Smooth muscle cell (in vitro differentiated cells): ENCODE measurements at regions not wholly inside any gene's neighbourhood (a gene's known extent, or its start where the extent isn't known, plus 50 kb on each side); places are given as distances from the start of the nearest gene placed in this dataset.

ENCODE experiments used
- DNase-seq: peaks from one replicate; lab custom pipeline; 2025; ENCODE audit not compliant: unreplicated experiment; lab: John Stamatoyannopoulos, UW
- H2AFZ ChIP-seq: fragments of 200-600 bp; sonication (generic); 2 replicates; pipeline ENCODE4 v1.6.0; 2016; ENCODE audit warnings: antibody characterized with exemption, low read depth, mild to moderate bottlenecking
- H3F3A ChIP-seq: fragments of 200-600 bp; sonication (generic); 2 replicates; pipeline ENCODE4 v1.6.0; 2017; ENCODE audit warnings: antibody characterized with exemption, low read depth
- H3K27ac ChIP-seq: fragments of 200-600 bp; sonication (generic); 2 replicates; pipeline ENCODE4 v1.5.1; 2016; ENCODE audit warnings: low read depth, mild to moderate bottlenecking
- H3K27me3 ChIP-seq: fragments of 200-600 bp; sonication (generic); 2 replicates; pipeline ENCODE4 v1.6.1; 2016; ENCODE audit warnings: low read depth, mild to moderate bottlenecking
- H3K36me3 ChIP-seq: fragments of 200-600 bp; sonication (generic); 2 replicates; pipeline ENCODE4 v1.5.1; 2016; ENCODE audit warnings: low read depth
- H3K4me1 ChIP-seq: fragments of 200-600 bp; sonication (generic); 2 replicates; pipeline ENCODE4 v1.5.1; 2016; ENCODE audit warnings: low read depth
- H3K4me2 ChIP-seq: fragments of 200-600 bp; sonication (generic); 2 replicates; pipeline ENCODE4 v1.6.0; 2016; ENCODE audit warnings: mild to moderate bottlenecking
- H3K4me3 ChIP-seq: fragments of 200-600 bp; sonication (generic); 2 replicates; pipeline ENCODE4 v1.5.1; 2016; ENCODE audit warnings: mild to moderate bottlenecking
- H3K79me2 ChIP-seq: fragments of 200-600 bp; sonication (generic); 2 replicates; pipeline ENCODE4 v1.6.0; 2016; ENCODE audit warnings: low read depth, mild to moderate bottlenecking
- H3K9ac ChIP-seq: fragments of 200-600 bp; sonication (generic); 2 replicates; pipeline ENCODE4 v1.6.0; 2016; ENCODE audit warnings: low read depth
- H3K9me3 ChIP-seq: fragments of 200-600 bp; sonication (generic); replicated peaks from 2 replicates; pipeline ENCODE4 v1.5.1; 2016; ENCODE audit warnings: low read depth
- H4K20me1 ChIP-seq: fragments of 200-600 bp; sonication (generic); 2 replicates; pipeline ENCODE4 v1.6.0; 2016; ENCODE audit warnings: low read depth
- CTCF ChIP-seq: fragments of 200-600 bp; sonication (generic); IDR thresholded peaks from 2 replicates; pipeline ENCODE4 v1.5.1; 2017; ENCODE audit warnings: borderline replicate concordance, mild to moderate bottlenecking, antibody characterized with exemption; ENCODE audit not compliant: insufficient read depth, poor library complexity, severe bottlenecking
- WGBS: methylation state at CpG from one replicate; pipeline ENCODE4 v1.1.7; 2016; ENCODE audit warnings: low lambda C conversion rate; 5-methylcytosine and 5-hydroxymethylcytosine counted together

DNA sequence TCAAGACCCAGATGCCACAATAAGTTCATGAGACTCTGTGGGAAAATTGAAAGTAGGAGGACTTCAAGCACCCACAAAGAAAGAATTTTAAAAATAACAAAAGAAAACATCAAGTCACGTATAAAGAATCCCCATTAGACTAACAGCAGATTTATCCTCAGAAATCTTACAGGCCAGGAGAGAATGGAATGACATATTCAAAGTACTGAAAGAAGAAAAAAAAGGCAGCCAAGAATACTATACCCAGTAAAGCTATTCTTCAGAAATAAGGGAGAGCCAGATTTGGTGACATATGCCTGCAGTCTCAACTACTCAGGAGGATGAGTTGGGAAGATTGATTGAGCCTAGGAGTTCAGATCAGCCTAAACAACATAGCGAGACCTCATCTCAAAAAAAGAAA lies 84.3 kb upstream of the CD53 start:
- DNase-seq = no peak
- Histone ChIP-seq H2AFZ (no peak overlapping the region), H3K79me2 (no peaks in the 10 kb centered on the region), H3K4me3 (no peak overlapping the region), H3K36me3 (no peaks in the 10 kb centered on the region), H4K20me1 (no peaks in the 10 kb centered on the region), H3K4me1 (no peaks in the 10 kb centered on the region), H3K27me3 (peaks cover 33% of the 10 kb centered on the region), H3K4me2 (no peak overlapping the region), H3K9ac (no peak overlapping the region), H3K9me3 (no peaks in the 10 kb centered on the region), H3F3A (no peaks in the 10 kb centered on the region), H3K27ac (no peak overlapping the region)
- TF ChIP-seq CTCF = no peak
- 90% methylated on average over 2 of the region's 2 CpGs for WGBS

DNA sequence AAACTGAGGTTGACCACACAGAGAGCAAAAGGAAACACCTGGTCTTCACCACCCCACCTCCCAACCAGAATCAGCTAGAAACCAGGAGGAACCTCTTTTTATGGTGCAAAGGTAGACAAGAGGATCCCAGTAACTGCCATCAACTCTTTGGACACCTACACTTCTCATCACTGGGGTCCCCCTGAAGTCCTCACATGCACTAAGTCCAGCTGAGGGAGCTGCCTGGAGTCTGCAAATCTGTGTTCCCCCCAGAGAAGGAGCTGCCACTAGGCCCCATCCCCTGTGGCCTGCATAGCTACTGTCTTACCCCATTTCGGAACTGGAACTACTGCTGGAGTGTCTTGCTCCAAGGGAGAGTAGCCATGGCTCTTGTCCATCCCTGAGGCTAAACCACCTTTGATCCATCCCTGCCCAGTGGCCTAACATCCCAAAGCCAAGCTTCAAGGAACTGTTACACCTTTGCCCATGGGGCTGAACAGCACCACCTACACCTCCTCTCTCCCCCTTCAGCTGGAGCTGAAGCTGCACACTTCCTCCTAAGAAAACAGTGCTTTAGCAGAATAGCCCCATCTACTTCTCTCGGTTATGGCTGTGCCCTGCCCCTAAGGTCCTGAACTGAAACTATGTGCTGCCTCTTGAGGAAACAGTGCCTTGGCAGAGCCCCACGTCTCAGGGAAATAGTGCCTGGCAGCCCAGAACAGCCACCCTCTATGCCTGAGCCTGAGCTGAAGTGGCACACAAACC lies 85.4 kb upstream of the CD53 start:
- no peak for DNase-seq
- Histone ChIP-seq H3K4me3 (no peak overlapping the region), H2AFZ (no peak overlapping the region), H3K4me1 (no peaks in the 10 kb centered on the region), H3K79me2 (no peaks in the 10 kb centered on the region), H3K27me3 (peaks cover 31% of the 10 kb centered on the region), H4K20me1 (no peaks in the 10 kb centered on the region), H3K4me2 (no peak overlapping the region), H3K9me3 (no peaks in the 10 kb centered on the region), H3K36me3 (no peaks in the 10 kb centered on the region), H3F3A (no peaks in the 10 kb centered on the region), H3K9ac (no peak overlapping the region), H3K27ac (no peak overlapping the region)
- WGBS = 51% methylated on average over 3 of the region's 3 CpGs
- no peak for TF ChIP-seq CTCF

DNA sequence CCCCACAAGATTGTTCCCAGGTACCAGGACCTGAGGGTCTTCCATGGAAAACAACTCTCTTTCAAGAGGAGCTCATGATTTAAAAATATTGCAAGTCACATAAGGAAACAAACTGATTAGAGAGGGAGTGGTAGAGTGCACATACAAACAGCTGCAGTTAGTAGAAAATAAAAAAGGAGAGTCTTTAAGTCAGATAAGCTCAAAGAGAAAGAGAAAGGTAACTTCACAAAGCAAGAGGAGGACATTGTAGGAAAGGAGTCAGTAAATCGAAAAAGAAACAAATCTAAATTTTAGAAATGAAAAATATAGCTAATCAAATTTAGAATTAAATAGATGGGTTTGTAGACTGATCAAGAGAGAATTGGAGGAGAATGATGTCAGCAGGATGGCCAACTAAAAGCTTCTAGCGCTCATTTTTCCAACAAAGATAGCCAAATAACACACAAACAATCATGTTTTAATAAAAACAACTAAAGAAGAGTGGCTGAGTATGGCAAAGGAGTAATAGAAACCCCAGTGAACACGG lies 86.1 kb upstream of the CD53 start:
- Histone ChIP-seq H3K4me2 (no peak overlapping the region), H3K36me3 (no peaks in the 10 kb centered on the region), H4K20me1 (no peaks in the 10 kb centered on the region), H3K9ac (no peak overlapping the region), H3K4me3 (no peak overlapping the region), H3F3A (no peaks in the 10 kb centered on the region), H2AFZ (no peak overlapping the region), H3K4me1 (no peaks in the 10 kb centered on the region), H3K79me2 (no peaks in the 10 kb centered on the region), H3K9me3 (no peaks in the 10 kb centered on the region), H3K27me3 (peaks cover 30% of the 10 kb centered on the region), H3K27ac (no peak overlapping the region)
- no peak for TF ChIP-seq CTCF
- WGBS = 61% methylated on average over 3 of the region's 3 CpGs
- no peak for DNase-seq

DNA sequence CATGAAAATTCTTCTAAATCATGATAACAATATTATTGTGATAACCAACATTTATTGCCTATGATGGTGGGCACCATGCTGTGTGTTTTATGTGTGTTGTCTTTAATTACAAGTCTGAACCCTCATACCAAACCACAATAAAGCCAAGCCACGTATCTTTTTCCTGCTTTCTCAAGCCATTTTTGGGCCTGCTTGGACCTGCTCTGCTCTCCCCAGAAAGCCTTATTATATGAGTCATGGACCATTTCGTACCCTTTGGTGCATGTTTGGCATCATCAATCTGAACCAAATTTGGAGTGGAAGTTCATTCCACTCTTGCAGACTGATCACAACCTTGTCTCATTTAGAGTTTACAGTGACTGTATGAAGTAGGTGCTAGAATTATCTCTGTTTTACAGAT lies 87.3 kb upstream of the CD53 start:
- no peaks in the 10 kb centered on the region for H4K20me1 ChIP-seq
- no peaks in the 10 kb centered on the region for H3K79me2 ChIP-seq
- H2AFZ ChIP-seq = no peak overlapping the region
- no peaks in the 10 kb centered on the region for H3F3A ChIP-seq
- H3K4me2 ChIP-seq = no peak overlapping the region
- no peak for TF ChIP-seq CTCF
- 48% methylated on average over 2 of the region's 2 CpGs for WGBS
- no peak overlapping the region for H3K9ac ChIP-seq
- H3K27ac ChIP-seq = no peak overlapping the region
- H3K27me3 ChIP-seq = peaks cover 24% of the 10 kb centered on the region
- DNase-seq = no peak
- H3K4me1 ChIP-seq = no peaks in the 10 kb centered on the region
- no peak overlapping the region for H3K4me3 ChIP-seq
- no peaks in the 10 kb centered on the region for H3K9me3 ChIP-seq
- H3K36me3 ChIP-seq = no peaks in the 10 kb centered on the region
